ENCODE measurements at regions not wholly inside any gene's neighbourhood (a gene's known extent, or its start where the extent isn't known, plus 50 kb on each side); places are given as distances from the start of the nearest gene placed in this dataset.

DNA sequence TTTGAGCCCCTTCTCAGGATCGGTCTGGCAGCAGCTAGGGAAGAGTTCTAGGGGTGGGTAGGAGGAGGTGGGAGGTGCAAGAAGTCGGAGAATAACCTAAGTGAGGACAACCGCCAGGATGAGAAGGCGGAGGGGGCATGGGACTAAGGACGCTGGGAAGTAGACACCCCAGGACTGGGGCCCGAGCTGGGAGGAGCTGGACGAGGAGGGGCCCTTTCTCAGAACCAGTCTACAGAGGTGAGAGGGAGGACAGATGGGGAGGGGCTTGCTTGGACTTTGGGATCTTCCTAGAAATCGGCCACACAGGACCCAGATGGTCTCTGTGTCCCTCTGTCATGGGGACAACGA is 90.0 kb upstream of the MYL10 start:
- no peak for DNase-seq
- no peak for ATAC-seq
- Mint-ChIP-seq H3K4me3 (no peak overlapping the region), H3K27me3 (no peaks in the 10 kb centered on the region), H3K4me1 (ENCODE audit: low read depth) (no peaks in the 10 kb centered on the region), H3K36me3 (ENCODE audit: low read depth) (no peaks in the 10 kb centered on the region), H3K9me3 (no peaks in the 10 kb centered on the region), H3K27ac (no peak overlapping the region)
- TF ChIP-seq, protein P1, sequence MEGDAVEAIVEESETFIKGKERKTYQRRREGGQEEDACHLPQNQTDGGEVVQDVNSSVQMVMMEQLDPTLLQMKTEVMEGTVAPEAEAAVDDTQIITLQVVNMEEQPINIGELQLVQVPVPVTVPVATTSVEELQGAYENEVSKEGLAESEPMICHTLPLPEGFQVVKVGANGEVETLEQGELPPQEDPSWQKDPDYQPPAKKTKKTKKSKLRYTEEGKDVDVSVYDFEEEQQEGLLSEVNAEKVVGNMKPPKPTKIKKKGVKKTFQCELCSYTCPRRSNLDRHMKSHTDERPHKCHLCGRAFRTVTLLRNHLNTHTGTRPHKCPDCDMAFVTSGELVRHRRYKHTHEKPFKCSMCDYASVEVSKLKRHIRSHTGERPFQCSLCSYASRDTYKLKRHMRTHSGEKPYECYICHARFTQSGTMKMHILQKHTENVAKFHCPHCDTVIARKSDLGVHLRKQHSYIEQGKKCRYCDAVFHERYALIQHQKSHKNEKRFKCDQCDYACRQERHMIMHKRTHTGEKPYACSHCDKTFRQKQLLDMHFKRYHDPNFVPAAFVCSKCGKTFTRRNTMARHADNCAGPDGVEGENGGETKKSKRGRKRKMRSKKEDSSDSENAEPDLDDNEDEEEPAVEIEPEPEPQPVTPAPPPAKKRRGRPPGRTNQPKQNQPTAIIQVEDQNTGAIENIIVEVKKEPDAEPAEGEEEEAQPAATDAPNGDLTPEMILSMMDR (IDR thresholded peaks at IDR 0.05) = no peak
- ChIA-PET CTCF (no interaction called here), POLR2A (no interaction called here)
- intact Hi-C loops (cut with micrococcal nuclease) = no loop called here

DNA sequence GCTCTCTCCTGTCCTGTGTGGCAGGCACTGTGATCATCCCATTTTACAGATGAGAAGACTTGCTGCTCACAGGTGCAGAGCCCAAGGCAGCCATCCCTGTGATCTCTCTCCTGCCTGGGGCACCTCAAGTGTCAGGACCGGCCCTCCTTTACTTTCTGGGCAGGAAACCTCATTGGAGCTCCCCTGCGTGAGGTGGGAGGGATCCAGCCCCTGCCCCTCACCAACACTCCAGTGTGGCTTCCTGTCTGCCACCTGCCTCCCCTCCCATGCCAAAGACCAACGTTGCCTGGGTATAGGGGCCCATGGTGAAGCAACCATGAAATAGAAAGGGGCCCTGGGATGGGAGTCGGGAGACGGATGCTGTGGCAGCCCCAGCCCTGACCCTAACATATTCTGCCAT is 91.2 kb upstream of the MYL10 start:
- H3K27me3 Mint-ChIP-seq = no peaks in the 10 kb centered on the region
- CTCF ChIA-PET = no interaction called here
- H3K36me3 Mint-ChIP-seq (ENCODE audit: low read depth) = no peaks in the 10 kb centered on the region
- no peak overlapping the region for H3K4me3 Mint-ChIP-seq
- H3K9me3 Mint-ChIP-seq = no peaks in the 10 kb centered on the region
- DNase-seq (no peak), ATAC-seq (no peak)
- no peak overlapping the region for H3K27ac Mint-ChIP-seq
- intact Hi-C loops (cut with micrococcal nuclease) = no loop called here
- H3K4me1 Mint-ChIP-seq (ENCODE audit: low read depth) = no peaks in the 10 kb centered on the region
- TF ChIP-seq, protein P1 (IDR thresholded peaks at IDR 0.05) = no peak
- POLR2A ChIA-PET = no interaction called here

DNA sequence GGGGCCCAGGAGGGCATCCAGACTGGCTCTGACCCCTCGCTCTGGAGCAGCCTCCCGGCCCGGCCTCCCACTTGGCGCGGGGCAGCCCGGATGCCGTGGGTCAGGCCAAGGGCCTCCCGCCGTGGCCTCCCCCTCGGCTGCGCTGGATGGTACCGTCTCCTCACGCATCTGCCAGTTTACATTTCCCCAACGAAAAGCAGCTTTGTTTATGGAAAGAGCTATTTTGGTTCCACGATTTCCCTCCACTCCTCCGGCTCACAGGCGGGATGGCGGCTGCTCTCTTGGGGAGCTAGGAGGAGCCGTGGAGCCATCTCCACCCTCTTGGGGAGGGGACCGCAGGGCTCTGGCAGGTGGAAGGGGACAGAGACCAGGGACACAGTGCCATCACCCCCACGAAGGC is 93.2 kb upstream of the MYL10 start:
- Mint-ChIP-seq H3K4me1 (ENCODE audit: low read depth) (no peaks in the 10 kb centered on the region), H3K27ac (no peak overlapping the region), H3K9me3 (no peaks in the 10 kb centered on the region), H3K36me3 (ENCODE audit: low read depth) (no peaks in the 10 kb centered on the region), H3K27me3 (no peaks in the 10 kb centered on the region), H3K4me3 (no peak overlapping the region)
- DNase-seq (no peak), ATAC-seq (no peak)
- ChIA-PET POLR2A (interaction anchor here (1.0 kb wide), 1 partner anchor 9 kb away, joined by 3 read pairs; no protein-coding TSS in a partner anchor), CTCF (no interaction called here)
- intact Hi-C loops (cut with micrococcal nuclease) = no loop called here
- TF ChIP-seq, protein P1 (IDR thresholded peaks at IDR 0.05) = no peak

DNA sequence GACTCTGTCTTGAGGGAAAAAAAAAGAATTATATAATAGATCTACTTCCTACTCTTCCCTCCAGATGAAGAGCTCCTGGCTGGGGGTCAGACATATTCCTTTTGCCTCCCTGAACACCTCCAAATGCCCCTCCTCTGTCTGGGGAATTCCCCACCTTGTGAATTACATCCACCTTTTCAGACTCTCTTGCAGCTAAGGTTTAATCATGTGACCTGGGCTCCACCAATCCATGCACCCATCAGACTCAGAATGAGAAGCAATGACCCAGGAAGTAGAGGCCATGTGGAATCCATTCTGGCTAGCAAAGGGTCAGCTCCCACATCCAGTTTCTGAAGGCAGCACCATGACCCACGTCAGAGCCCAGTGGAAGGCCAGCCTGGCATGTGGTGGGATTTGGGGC is 93.6 kb upstream of the CUX1 start:
- intact Hi-C loops (cut with micrococcal nuclease) = no loop called here
- Mint-ChIP-seq H3K4me3 (no peak overlapping the region), H3K36me3 (ENCODE audit: low read depth) (no peaks in the 10 kb centered on the region), H3K27ac (no peak overlapping the region), H3K27me3 (no peaks in the 10 kb centered on the region), H3K9me3 (no peaks in the 10 kb centered on the region), H3K4me1 (ENCODE audit: low read depth) (no peaks in the 10 kb centered on the region)
- ChIA-PET CTCF (no interaction called here), POLR2A (interaction anchor here (0.6 kb wide), 1 partner anchor 105 kb away, joined by 3 read pairs; no protein-coding TSS in a partner anchor)
- ATAC-seq (no peak), DNase-seq (no peak)
- TF ChIP-seq, protein P1 (IDR thresholded peaks at IDR 0.05) = no peak

DNA sequence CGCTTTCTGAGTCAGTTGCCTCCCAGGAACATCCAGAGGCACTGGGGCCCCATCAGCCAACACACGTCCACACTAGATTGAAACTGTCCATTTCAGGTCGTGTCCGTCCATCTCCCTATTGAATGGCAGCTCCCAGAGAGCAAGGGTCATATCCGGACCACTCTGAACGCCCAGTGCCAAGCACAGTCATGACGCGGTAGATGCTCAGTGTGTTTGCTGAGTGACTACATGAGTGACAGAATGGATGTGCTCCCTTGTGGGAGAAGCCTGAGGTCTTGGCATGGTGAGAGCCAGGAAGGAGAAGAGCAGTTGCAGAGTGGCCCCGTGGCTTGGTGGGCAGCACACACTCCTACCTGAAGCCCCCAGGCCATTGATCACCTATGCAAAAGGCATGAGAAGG is 92.5 kb upstream of the CUX1 start:
- H3K4me3 Mint-ChIP-seq = no peak overlapping the region
- no peaks in the 10 kb centered on the region for H3K36me3 Mint-ChIP-seq (ENCODE audit: low read depth)
- CTCF ChIA-PET = no interaction called here

More for the DNA sequence above, 92.5 kb upstream of the CUX1 start:
- no peak for ATAC-seq
- Mint-ChIP-seq H3K9me3 (no peaks in the 10 kb centered on the region), H3K27ac (no peak overlapping the region), H3K27me3 (no peaks in the 10 kb centered on the region), H3K4me1 (ENCODE audit: low read depth) (no peaks in the 10 kb centered on the region)
- no peak for DNase-seq
- POLR2A ChIA-PET = no interaction called here
- intact Hi-C loops (cut with micrococcal nuclease) = no loop called here
- TF ChIP-seq, protein P1 (IDR thresholded peaks at IDR 0.05) = no peak
